Ammon's horn (tissue), 1 donor: ENCODE measurements at regions not wholly inside any gene's neighbourhood (a gene's known extent, or its start where the extent isn't known, plus 50 kb on each side); places are given as distances from the start of the nearest gene placed in this dataset.
A peak's percentile ranks its signal among the peaks of the same experiment; 100 is the strongest.

Experiments used
- DNase-seq: peaks from one replicate; pipeline ENCODE4 v3.0.0-alpha.2; 2016; ENCODE audit warnings: low spot score

DNA sequence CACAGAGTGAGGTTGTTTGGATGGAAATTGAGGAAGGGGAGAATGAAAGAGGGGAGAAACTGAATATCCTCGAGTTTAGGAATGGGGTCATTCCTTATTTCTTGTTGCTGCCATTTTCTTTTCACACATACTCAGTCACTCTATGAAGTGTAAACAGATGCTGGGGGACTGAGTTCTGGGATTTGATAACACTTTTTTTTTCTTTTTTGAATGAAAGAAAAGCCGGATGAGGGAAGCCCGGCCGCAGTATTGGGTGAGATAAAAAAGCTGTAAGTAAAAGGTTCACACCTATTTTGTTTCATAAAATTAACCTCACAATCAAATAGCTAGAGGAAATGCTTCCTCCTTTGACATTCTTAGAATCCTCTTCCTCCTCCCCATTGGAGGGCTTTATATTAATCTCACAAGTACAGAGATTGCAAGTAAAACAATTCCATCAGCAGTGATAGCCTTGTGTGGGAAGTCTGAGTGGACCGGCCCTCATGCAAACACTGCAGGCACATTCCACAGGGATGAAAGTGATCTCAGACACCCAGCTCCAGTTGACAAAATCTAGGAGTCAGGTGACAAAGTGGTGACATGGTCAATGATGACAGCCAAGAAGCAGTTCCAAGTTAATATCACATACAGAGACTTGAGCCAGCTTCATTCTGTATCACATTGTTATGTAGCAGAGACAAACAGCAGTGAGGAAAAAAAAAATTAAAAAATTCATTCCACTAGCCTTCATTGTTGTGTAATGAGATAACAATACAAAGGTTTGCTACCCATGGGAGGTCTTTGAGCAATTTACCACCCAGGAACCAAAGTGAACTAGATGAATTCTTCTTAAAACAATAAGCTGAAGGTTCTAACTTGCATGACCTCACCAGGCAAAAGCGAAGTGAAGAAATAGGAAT, 391.1 kb upstream of the HSF2 start:
- DNase-seq: no peak

DNA sequence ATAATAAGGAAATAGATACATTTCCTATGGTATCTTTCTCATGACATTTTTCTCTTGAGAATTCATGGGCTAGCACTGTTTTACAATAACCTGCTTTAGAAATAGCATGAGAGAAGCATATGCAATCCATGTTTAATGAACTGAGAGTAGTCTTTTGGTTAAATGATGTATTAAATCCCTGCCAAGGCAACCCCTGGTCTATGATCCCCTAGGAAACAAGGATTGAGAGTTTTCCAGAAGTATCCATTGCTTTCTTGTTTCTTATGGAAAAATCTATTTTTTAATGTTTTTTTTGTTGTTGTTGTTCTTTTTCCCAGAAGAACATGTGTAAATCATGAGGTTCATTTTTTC, 390.5 kb upstream of the HSF2 start:
- no peak for DNase-seq

DNA sequence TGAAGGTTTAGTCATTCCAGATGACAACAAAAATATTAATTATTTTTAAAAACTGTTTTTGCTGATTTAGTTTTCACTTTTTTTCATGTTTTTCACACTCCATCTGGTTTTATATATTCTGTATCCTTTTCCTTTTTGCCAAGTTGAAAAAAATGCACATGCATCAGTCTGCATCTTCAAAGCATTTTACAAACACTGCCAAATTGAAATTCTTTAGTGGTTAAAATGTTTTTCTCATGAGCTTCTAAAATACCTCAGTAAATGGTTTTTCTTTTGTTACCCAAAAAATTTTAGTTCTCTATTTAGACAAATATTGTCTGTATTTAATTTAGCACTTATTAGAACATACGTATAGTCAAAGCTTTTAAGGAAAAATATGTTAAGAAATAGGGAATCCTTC, 386.9 kb upstream of the HSF2 start:
- no peak for DNase-seq

DNA sequence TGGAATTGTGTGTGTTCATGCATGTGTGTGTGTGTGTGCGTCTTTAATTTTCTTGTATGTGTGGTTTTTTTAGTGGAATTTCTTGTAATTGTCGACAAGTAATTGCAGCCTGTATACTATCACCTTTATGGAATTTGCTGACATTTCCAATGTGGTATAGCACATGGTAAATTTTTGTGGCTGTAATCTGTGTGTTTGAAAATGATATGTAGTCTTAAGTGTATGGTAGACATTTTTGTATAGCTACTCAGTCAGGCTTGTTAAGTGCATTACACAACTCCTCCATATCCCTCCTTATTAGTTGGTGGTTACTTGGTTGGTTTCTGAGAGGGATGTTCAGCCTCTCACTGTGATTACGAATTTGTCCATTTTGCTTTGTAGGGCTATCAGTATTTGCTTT, 384.5 kb upstream of the HSF2 start:
- no peak for DNase-seq

DNA sequence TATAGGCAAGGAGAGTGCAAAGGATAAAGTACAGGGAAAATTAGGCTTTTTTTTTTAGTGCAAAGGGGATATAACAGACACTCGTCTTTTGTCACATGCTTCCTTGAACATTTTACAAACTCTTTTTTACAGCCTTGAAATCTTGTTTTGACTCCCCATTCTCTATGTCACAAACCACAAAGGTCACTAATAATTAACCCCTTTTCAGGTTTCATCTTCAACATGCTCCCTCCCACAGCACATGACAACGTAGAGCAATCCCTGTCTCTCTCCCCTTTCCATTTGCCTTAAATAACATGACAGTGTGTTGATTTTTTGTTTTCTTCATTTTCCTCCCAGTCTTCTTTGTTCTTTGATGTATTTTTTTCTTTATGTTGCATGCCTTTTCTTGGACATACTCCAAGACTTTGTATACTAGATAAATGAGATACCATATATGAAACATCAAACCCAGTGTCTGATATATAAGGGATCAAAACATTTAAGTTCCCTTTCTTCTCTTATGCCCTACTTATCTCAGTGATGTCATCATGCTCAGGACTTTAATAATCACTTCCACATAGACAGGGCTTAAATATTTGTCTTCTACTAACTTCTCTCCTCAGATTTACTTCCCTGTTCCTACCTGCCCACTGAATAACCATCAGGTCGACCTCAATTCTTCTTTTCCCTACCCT, 378.7 kb upstream of the HSF2 start:
- DNase-seq: no peak

DNA sequence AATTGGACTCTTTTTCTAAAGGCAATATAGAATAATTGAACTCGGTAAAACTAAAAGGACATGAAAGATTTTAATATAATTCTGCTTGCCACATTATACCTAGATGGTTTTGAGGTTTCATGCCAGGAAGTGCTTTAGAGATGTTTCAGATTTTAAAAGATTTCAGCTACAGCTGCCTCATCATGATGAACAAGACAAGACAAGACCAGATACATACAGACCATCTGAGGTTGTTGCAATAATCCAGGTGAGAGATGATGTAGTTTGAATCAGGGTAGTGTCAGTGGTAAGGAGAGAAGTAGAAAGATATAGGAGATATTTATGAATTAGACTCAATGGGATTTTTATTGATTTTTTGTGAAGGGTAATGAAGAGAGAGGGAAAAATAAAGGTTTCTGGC, 374.3 kb upstream of the HSF2 start:
- no peak for DNase-seq

DNA sequence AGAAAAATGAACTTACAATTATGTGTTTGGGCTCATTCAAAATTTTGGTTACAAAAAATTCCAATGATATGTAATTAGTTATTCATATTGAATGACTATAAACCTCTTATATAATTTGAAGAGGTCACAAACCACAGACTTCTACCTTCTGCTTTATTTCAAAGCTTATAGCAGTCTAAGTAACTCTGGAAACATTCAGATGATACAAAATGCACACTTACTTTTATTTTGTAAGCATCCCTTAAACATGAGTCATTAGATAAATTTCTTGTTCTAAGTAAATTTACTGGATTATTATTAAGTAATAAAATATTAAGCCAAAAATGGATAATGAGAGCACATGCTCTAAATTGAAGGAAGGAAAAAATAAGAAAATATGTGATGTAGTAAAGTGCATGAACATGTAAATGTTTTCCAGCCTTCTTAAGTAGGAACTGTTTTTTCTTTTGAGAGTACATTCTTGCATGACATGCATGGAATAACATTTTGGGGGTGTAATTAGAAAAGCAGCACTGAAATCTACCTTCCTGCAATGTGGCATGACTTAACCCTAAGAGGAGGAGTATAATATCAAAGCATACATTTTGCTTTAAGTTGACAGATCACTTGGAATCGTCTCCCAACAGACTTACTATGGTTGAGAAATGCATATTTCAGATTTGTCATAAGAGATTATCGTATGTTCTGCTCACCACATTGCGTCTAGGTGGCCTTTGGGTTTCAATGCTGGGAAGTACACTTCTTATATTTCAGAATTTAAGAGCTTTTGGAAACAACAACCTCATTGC, 372.7 kb upstream of the HSF2 start:
- no peak for DNase-seq

DNA sequence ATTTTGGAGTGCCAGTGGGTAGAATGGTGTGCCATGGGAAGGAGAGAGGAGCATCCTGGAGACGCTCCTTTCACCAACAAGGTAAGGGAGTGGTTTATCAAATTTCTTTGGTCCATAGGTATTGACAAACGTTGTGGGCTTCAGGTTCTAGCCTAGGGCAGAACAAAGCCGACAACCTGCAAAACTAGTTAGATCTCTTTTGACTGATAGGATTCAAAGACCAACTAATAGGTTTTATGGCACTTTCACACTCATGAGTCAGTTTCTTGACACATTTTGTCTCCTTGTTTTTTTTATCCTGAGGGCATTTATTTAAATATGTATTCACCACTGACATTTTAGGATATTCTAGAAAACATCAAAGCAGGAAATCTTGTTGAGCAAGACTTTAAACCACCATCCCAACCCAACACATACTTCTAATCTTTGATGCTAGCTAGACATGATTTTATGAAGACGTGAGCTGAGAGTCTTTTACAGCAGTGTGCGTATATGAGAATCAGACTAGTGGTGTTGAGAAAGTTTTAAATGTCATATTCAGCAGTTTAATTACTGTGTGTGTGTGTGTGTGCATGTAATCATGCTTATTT, 370.4 kb upstream of the HSF2 start:
- DNase-seq: no peak

DNA sequence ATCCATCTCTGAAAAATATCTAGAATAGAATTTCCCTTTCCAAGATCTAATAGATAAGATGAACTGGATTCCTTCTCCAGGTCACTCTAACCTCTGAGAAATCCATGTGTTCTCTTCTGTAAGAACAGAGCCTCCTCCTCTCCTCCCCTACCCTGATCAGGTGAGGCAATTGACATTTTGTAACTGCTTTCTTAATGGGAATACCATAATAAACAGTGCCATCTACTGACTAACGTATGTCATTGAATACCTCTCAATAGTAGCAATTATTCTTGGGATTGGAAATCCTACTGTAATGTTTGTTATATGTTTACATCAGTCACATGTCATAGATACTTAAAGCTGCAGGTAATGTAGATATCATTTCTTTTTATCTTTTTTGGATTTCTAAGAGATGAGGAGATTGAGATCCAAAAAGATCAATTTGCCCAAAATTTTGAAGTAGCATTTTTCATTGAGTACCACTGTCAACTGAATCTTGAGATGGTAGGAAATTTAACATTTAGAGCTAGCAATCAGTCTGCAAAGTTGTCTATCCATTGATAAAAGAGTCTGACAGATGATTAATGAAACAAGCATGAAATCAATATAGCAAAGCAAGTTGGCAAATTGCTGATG, 365.8 kb upstream of the HSF2 start:
- peak; percentile 62 for DNase-seq

DNA sequence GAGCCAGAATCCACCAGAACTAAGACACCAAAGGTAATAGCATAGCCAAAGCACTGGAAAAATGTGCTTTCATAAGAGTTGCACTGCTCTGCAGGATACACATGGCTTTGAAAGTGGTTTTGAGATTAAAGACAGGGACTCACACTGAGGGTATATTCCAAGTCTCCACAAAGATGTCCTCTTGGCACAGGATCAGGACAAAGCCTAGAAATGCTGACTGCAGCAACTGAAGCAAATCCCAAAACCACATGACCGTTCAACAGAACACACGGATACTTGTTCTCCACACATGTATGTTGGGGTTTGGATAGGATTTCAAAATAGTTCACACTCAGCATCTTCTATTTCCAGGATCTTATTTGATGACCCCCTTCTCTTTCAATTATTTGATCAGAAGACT, 364.3 kb upstream of the HSF2 start:
- no peak for DNase-seq

DNA sequence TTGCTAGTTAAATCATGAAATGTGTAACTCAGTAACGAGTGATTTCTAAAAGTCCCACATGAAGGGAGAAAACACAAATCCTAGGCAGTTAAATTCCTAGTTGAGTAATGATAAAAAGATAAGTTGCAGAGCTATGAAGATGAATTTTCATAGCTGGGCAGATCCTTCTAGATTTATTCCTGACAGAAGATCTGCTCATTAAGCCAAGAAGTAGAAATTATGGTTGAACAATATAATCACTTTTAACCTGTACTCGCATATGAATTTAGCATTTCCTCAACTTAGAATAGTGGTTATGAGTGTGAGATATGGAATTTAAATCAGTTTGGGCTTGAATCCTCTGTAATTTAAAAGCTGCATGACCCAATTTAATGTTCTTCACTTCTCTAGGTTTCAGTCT, 359.2 kb upstream of the HSF2 start:
- no peak for DNase-seq

DNA sequence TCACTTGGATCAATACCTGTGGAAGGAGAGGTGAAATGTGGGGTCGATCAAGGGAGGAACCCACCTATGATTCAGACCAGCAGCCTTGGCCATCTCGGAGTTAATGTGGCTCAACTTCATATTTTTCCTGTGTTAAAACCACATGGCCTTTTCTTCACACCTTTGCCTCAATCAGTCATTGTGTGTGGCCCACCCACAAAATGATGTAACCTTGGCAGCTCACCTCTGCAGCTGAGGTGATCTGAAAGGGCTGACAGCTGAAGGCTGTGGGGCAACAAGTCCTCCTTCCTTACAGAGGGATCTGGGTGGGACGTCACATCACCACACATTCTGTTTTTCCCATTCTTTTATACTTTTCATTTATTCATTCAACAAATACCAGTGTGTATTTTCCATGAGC, 357.1 kb upstream of the HSF2 start:
- no peak for DNase-seq

DNA sequence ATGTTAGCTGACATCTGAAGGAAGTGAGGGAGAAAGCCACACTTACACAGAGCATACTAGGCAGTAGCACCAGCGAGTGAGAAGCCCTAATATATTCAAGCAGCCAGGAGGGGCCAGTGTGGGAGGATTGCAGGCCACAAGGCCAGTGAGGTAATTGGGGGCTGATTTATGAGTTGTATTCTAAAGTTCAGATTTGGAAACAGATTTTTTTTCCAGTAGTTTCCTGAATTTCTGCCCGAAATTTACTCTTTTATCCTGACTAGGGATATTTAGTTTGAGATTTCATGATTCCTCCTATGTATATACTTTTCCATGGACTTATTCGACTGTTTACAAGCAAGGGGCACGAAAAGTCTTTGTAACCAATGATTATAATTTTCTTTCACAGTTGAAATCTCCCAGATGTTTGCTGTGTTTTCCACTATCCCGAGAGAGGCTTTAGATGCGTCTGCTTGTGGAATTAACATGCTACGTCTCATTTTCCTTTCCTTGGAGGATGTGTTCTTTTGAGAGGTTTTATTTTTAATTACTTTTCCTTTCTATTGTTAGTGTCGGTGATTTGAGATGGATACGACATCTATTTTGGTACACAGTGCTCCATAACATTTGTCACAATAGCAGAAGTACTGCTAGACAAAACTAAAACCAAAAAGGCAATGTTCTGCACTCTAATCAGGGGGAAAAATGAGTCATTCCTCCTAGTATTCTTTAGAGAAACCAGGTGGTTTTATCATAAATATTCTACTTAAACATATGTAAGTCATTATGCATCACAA, 356.3 kb upstream of the HSF2 start:
- DNase-seq: no peak

DNA sequence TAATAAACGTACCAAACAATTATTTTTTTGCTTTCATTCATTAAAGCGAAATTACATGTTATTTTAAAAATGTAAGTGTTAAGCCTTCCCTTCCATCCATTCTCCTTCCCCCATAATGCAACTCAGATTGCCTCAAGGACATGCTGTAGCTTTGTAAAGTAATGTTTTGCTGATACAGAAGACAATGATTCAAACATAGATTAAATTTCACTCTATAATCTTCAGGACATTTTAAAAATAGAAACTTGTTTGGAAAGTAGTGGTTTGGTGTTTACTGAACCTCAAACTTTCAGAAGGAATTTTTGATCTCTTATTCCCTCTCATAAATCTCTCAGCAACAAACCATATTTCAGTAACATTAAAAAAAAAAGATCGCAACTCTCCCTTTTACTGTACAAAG, 350.9 kb upstream of the HSF2 start:
- no peak for DNase-seq

DNA sequence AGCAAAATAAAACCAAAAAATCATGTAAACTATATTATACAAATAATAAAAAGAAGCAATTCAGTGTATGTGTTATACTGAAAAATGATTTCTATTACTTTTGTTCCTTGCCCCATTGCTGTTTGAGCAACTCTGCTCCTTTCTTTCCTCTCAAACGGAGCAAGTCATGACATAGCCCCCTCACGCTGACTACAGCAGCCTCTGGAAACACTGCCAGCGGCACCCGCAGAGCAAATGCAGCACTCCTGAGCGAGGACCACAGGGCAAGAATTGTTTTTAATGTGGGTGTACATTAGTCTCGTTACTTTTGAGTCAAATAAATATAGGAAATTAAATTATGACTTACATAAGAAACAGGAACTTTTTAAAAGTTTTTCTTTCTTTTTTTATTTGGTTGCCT, 350.1 kb upstream of the HSF2 start:
- DNase-seq: peak; percentile 22

DNA sequence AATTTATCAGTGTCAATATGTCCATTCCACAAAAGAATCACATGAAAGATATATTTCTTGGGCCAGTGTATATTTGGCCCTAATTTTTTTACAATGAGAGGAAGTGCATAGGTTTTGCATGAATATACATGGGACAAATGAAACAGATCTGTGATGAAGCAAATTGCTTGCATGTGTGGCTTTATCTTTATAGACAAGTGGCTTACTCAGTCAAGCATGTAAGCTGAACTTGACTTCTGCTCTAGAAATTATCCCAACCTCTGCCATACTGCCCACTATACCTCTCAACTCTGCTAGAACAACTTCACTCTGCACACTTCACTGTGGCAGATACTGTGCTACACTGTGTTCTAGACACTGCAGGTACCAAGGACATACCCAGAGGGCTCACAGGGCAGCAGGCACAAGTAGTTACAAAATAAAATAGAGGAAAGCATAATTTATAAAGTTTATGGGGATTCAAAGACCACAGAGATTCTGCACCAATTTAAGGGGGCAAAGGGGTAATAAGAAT, 349.2 kb upstream of the HSF2 start:
- DNase-seq: no peak

DNA sequence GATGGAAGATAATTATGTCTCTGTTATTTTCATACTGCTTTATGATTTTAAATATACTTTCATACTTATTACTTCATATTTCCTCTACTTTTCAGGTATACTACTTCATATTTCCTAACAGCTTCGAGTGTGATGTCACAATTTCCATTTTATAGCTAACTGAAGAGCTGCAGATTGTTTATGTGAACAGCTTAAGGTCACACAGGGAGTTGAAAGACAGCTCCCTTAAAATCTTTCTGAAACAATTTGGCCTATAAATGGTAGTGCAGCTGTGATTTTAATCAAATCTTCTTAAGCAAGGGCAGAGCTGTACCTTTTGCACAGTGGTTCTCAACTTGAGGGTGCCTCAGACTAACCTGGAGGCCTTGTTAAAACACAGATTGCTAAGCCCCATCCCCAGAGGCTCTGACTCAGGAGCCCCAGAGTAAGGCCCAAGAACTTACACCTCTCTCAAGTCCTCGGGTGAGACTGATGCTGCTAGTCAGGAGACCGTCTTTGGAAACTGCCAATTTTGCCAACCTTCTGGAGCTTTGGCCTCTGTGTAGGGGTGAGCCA, 347.0 kb upstream of the HSF2 start:
- DNase-seq: no peak

DNA sequence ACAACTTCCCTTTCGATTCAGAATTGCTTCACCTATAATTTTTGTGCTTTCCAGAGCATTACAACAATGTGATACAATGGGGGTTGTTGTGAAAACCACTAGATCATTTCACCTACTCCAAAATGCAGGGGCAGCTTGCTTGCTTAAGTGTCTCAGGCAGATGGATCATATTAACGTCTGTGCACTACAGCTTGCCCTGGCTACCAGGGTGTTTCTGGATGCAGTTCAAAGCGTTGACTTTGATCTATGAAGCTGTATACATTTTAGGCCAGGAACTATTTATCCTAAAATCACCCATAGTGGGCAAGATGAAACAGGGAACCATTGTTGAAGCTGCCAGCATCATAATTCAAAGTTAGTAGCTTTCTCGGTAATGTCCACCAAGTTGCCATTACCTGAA, 339.5 kb upstream of the HSF2 start:
- DNase-seq: no peak

DNA sequence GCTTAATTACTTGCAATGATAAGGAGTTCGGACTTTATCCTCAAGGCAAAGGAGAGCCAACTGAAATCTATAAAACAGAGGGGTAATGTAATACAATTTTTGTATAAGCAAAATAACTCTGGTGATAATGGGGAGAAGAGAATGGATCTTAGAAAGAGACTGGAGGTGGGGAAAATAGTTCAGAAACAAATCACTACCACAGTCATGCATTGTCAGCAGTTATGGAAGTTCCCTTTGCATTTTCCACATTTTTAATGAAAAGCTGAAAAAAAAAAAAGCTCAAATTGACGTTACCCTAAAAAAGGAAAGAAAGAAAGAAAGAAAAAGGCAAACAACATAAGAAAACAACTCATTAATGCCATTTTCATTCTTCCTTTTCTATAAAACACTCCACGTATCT, 337.6 kb upstream of the HSF2 start:
- DNase-seq: no peak

DNA sequence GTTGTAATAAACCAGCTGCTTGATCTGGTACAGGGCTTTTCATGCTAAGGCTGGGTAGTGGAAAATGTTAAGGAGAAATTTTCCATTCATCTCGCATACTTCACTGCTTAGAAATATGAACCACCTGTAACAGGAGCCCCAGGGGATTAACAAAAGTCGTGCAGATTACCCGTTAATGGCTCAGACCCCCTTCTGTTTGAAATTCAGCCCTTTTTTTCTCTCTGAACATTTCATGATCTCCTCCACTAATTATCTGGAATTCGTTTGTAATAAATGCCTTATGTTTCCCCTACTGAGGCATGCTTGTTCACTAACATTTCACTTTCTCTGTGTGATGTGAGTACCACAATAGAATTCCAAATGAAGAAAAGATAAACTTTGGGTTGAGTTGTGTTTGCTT, 336.4 kb upstream of the HSF2 start:
- DNase-seq: no peak

DNA sequence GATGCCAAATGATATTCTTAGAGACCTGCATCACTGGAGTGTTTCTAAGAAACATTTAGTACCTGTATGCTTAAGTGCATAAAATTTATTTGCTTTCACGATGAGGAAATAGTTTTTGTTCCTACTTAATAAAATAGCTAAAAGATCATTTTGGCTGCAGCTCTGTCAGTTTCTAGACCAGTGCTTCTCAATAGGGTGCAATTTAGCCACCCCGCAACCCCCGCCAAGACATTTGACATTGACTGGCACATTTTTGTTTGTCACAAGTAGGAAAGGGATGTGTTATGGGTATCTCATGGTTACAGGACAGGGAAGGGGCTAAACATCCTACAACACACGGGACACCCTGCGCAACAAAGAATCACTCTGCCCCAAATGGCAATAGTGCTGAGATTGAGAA, 335.7 kb upstream of the HSF2 start:
- no peak for DNase-seq
